HEK293T (cell line): ENCODE measurements at regions not wholly inside any gene's neighbourhood (a gene's known extent, or its start where the extent isn't known, plus 50 kb on each side); places are given as distances from the start of the nearest gene placed in this dataset.

Source experiments
- BHLHE40 ChIP-seq: fragments of 450-650 bp; IDR thresholded peaks from 2 replicates; pipeline ENCODE4 v1.6.1; 2016; ENCODE audit warnings: mild to moderate bottlenecking, moderate library complexity, borderline replicate concordance
- CTBP1 ChIP-seq: fragments of 450-650 bp; IDR thresholded peaks from 2 replicates; pipeline ENCODE4 v1.6.1; 2016; ENCODE audit warnings: borderline replicate concordance
- FOXK2 ChIP-seq: fragments of 450-650 bp; IDR thresholded peaks from 2 replicates; pipeline ENCODE4 v1.6.1; 2016; ENCODE audit warnings: mild to moderate bottlenecking
- FOXM1 ChIP-seq: fragments of 450-650 bp; IDR thresholded peaks from 2 replicates; pipeline ENCODE4 v1.6.1; 2017; ENCODE audit warnings: mild to moderate bottlenecking, borderline replicate concordance
- HDGF ChIP-seq: fragments of 450-650 bp; IDR thresholded peaks from 2 replicates; pipeline ENCODE4 v1.6.1; 2017; ENCODE audit warnings: antibody characterized with exemption, borderline replicate concordance
- SP1 ChIP-seq: fragments of 450-650 bp; IDR thresholded peaks from 2 replicates; pipeline ENCODE4 v1.6.1; 2017
- TARDBP ChIP-seq: fragments of 450-650 bp; IDR thresholded peaks from 2 replicates; pipeline ENCODE4 v1.6.1; 2016
- TF ChIP-seq, protein P1 (sequence below): fragments of 450-650 bp; IDR thresholded peaks from 2 replicates; pipeline ENCODE4 v1.6.1; 2016

DNA sequence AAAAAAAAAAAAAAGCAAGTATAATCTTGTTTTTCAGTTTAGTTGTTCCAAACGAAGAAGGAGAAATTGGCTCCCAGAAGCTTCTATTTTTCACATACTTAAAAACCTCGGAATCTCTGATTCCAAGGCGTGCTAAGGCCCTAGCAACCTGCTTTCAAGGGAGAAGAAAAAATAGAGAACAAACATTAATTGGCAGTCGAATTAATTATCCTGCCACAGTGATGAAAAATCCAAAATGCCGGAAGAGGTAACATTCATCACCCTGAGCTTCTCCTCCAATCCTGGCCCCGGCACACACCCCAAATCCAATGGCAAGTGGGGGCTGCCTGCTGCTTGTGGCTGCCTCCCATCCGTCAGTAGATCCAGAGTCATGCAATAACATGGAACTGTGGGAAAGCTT lies 250.2 kb upstream of the CHAC2 start:
- TF ChIP-seq, protein P1, sequence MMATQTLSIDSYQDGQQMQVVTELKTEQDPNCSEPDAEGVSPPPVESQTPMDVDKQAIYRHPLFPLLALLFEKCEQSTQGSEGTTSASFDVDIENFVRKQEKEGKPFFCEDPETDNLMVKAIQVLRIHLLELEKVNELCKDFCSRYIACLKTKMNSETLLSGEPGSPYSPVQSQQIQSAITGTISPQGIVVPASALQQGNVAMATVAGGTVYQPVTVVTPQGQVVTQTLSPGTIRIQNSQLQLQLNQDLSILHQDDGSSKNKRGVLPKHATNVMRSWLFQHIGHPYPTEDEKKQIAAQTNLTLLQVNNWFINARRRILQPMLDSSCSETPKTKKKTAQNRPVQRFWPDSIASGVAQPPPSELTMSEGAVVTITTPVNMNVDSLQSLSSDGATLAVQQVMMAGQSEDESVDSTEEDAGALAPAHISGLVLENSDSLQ, result no peak
- TF ChIP-seq FOXK2 (no peak), TARDBP (no peak), FOXM1 (no peak), BHLHE40 (no peak), CTBP1 (no peak), HDGF (no peak), SP1 (no peak)
